Neutrophil (primary cell): ENCODE measurements at regions not wholly inside any gene's neighbourhood (a gene's known extent, or its start where the extent isn't known, plus 50 kb on each side); places are given as distances from the start of the nearest gene placed in this dataset.
"Not testable (repeated sequence)": the region's sequence is repeated elsewhere in the genome, so short reads cannot be mapped to it uniquely, and the experiment has no call there.

Source experiments
- H3K27ac ChIP-seq: fragments of 200-600 bp; sonication (generic); 2 replicates; pipeline ENCODE4 v1.5.1; 2016; ENCODE audit warnings: mild to moderate bottlenecking, moderate library complexity
- H3K27me3 ChIP-seq: fragments of 200-600 bp; sonication (generic); 2 replicates; pipeline ENCODE4 v1.6.0; 2016; ENCODE audit warnings: mild to moderate bottlenecking
- H3K36me3 ChIP-seq: fragments of 200-600 bp; sonication (generic); 2 replicates; pipeline ENCODE4 v1.5.1; 2017
- H3K4me1 ChIP-seq, 2 experiments: fragments of 200-600 bp in 1 of 2; sonication (generic) in 1 of 2; 1 replicate in 1 of 2; 2 replicates in 1 of 2; pipeline versions ENCODE4 v1.5.1 to v1.6.1; 2013 to 2016; ENCODE audit warnings: low read depth in 1 of 2, low read length in 1 of 2, mild to moderate bottlenecking in 1 of 2, moderate library complexity in 1 of 2; ENCODE audit not compliant: control insufficient read depth in 1 of 2, insufficient read depth in 1 of 2
- H3K4me3 ChIP-seq, 2 experiments: fragments of 200-600 bp in 1 of 2; sonication (generic) in 1 of 2; 1 replicate in 1 of 2; 2 replicates in 1 of 2; pipeline ENCODE4 v1.5.1; 2013 to 2016; ENCODE audit warnings: low read depth in 1 of 2, low read length in 1 of 2, mild to moderate bottlenecking in 1 of 2, moderate library complexity in 1 of 2
- H3K9me3 ChIP-seq: fragments of 200-600 bp; sonication (generic); 2 replicates; pipeline ENCODE4 v1.5.1; 2016
- CTCF ChIP-seq: fragments of 200-600 bp; sonication (generic); IDR thresholded peaks from 2 replicates; pipeline ENCODE4 v1.5.1; 2016; ENCODE audit warnings: antibody characterized with exemption

GRCh38 chr7:149625947-149626392 is 128.4 kb upstream of the ZNF746 start:
- H3K4me3 ChIP-seq: no peak overlapping the region
- peaks cover 32% of the 10 kb centered on the region for H3K27me3 ChIP-seq
- no peak overlapping the region for H3K27ac ChIP-seq
- H3K36me3 ChIP-seq: peaks cover 4% of the 10 kb centered on the region
- no peaks in the 10 kb centered on the region for H3K9me3 ChIP-seq
- TF ChIP-seq CTCF: no peak
- peaks cover 24 to 41% of the 10 kb centered on the region in 2 experiments for H3K4me1 ChIP-seq

GRCh38 chr7:149625340-149625946 is 127.8 kb upstream of the ZNF746 start:
- Histone ChIP-seq H3K4me1 (peaks cover 24 to 41% of the 10 kb centered on the region in 2 experiments), H3K27me3 (peaks cover 26% of the 10 kb centered on the region), H3K27ac (no peak overlapping the region), H3K4me3 (peak overlapping the region; percentile 67 to 80), H3K36me3 (peaks cover 9% of the 10 kb centered on the region), H3K9me3 (no peaks in the 10 kb centered on the region)
- TF ChIP-seq CTCF: peak; percentile 66

- Histone ChIP-seq H3K27me3 (peaks cover 19% of the 10 kb centered on the region), H3K4me1 (peaks cover 24 to 41% of the 10 kb centered on the region in 2 experiments), H3K9me3 (no peaks in the 10 kb centered on the region), H3K36me3 (peaks cover 17% of the 10 kb centered on the region), H3K4me3 (peak overlapping the region; percentile 67 to 80), H3K27ac (peak overlapping the region; percentile 81)
- peak; percentile 96 for TF ChIP-seq CTCF
Measured at GRCh38 chr7:149624419-149625339, 127.1 kb upstream of the ZNF746 start.

GRCh38 chr7:149624006-149624405 is 126.4 kb upstream of the ZNF746 start:
- peaks cover 23% of the 10 kb centered on the region for H3K36me3 ChIP-seq
- peak overlapping the region; percentile 81 for H3K27ac ChIP-seq
- peak overlapping the region; percentile 67 to 80 for H3K4me3 ChIP-seq
- H3K9me3 ChIP-seq: no peaks in the 10 kb centered on the region
- H3K27me3 ChIP-seq: peaks cover 12% of the 10 kb centered on the region
- peaks cover 24 to 41% of the 10 kb centered on the region in 2 experiments for H3K4me1 ChIP-seq
- no peak for TF ChIP-seq CTCF

- Histone ChIP-seq H3K4me1 (peaks cover 24 to 41% of the 10 kb centered on the region in 2 experiments), H3K27ac (peak overlapping the region; percentile 81), H3K4me3 (peak overlapping the region; percentile 67 to 80), H3K36me3 (peaks cover 29% of the 10 kb centered on the region)
- H3K27me3 ChIP-seq, H3K9me3 ChIP-seq: not testable (repeated sequence)
Measured at GRCh38 chr7:149623262-149623997, 125.8 kb upstream of the ZNF746 start.
